Mesenchymal stem cell (in vitro differentiated cells and primary cell): ENCODE measurements at regions not wholly inside any gene's neighbourhood (a gene's known extent, or its start where the extent isn't known, plus 50 kb on each side); places are given as distances from the start of the nearest gene placed in this dataset.

Source experiments
- DNase-seq: peaks from one replicate; pipeline ENCODE4 v3.0.0-alpha.2; 2013
- H2AFZ ChIP-seq: one replicate; pipeline ENCODE4 v1.6.1; 2013; ENCODE audit warnings: low read depth, mild to moderate bottlenecking, control low read depth, inconsistent platforms, low read length, moderate library complexity
- H2AK5ac ChIP-seq: 2 replicates; pipeline ENCODE4 v1.6.1; 2013; ENCODE audit warnings: low read length, moderate library complexity, mild to moderate bottlenecking, inconsistent platforms; ENCODE audit not compliant: severe bottlenecking
- H2BK120ac ChIP-seq: one replicate; pipeline ENCODE4 v1.6.1; 2013; ENCODE audit warnings: low read depth, mild to moderate bottlenecking, inconsistent platforms, low read length, moderate library complexity
- H2BK12ac ChIP-seq, 2 experiments: one replicate each; pipeline ENCODE4 v1.6.1; 2013; ENCODE audit warnings: inconsistent platforms in 2 of 2, low read length in 2 of 2, mild to moderate bottlenecking in 2 of 2, moderate library complexity in 2 of 2, control low read depth in 1 of 2
- H2BK15ac ChIP-seq: one replicate; pipeline ENCODE4 v1.6.1; 2013; ENCODE audit warnings: mild to moderate bottlenecking, low read depth, inconsistent platforms; ENCODE audit not compliant: poor library complexity, severe bottlenecking
- H2BK5ac ChIP-seq: 2 replicates; pipeline ENCODE4 v1.6.1; 2013; ENCODE audit warnings: low read depth, mild to moderate bottlenecking, low read length, control low read depth, inconsistent platforms; ENCODE audit not compliant: poor library complexity, severe bottlenecking
- H3K14ac ChIP-seq, 2 experiments: one replicate each; pipeline ENCODE4 v1.6.1; 2013; ENCODE audit warnings: inconsistent platforms in 2 of 2, low read length in 2 of 2, control low read depth in 1 of 2, mild to moderate bottlenecking in 1 of 2, moderate library complexity in 1 of 2
- H3K18ac ChIP-seq, 2 experiments: one replicate each; pipeline ENCODE4 v1.6.1; 2013; ENCODE audit warnings: inconsistent platforms in 2 of 2, low read length in 2 of 2, control low read depth in 1 of 2, low read depth in 1 of 2, mild to moderate bottlenecking in 1 of 2
- H3K23ac ChIP-seq, 2 experiments: one replicate each; pipeline ENCODE4 v1.6.1; 2013; ENCODE audit warnings: inconsistent platforms in 2 of 2, low read length in 2 of 2, mild to moderate bottlenecking in 2 of 2, moderate library complexity in 2 of 2, control low read depth in 1 of 2
- H3K27ac ChIP-seq: 2 replicates; pipeline ENCODE4 v1.5.1; 2013; ENCODE audit warnings: mild to moderate bottlenecking, moderate library complexity, low read length, control low read depth, inconsistent platforms; ENCODE audit not compliant: poor library complexity, severe bottlenecking
- H3K27me3 ChIP-seq, 2 experiments: 2 replicates each; pipeline versions ENCODE4 v1.6.1 to v1.7.0; 2013; ENCODE audit warnings: low read length in 2 of 2, mild to moderate bottlenecking in 2 of 2, moderate library complexity in 2 of 2, control low read depth in 1 of 2, inconsistent platforms in 1 of 2; ENCODE audit not compliant: control insufficient read depth in 1 of 2, insufficient read depth in 1 of 2
- H3K36me3 ChIP-seq, 2 experiments: 2 replicates each; pipeline versions ENCODE4 v1.6.1 to v1.7.0; 2013; ENCODE audit warnings: low read length in 2 of 2, control low read depth in 1 of 2, inconsistent platforms in 1 of 2, low read depth in 1 of 2, mild to moderate bottlenecking in 1 of 2; ENCODE audit not compliant: insufficient read depth in 2 of 2, control insufficient read depth in 1 of 2
- H3K4ac ChIP-seq, 2 experiments: one replicate each; pipeline ENCODE4 v1.6.1; 2013; ENCODE audit warnings: inconsistent platforms in 2 of 2, low read length in 2 of 2, mild to moderate bottlenecking in 2 of 2, moderate library complexity in 2 of 2, control low read depth in 1 of 2, low read depth in 1 of 2
- H3K4me1 ChIP-seq: 2 replicates; pipeline ENCODE4 v1.6.1; 2013; ENCODE audit warnings: low read depth, low read length, control low read depth; ENCODE audit not compliant: control insufficient read depth, insufficient read depth
- H3K4me2 ChIP-seq: 2 replicates; pipeline ENCODE4 v1.6.1; 2013; ENCODE audit warnings: low read length, mild to moderate bottlenecking, inconsistent platforms; ENCODE audit not compliant: poor library complexity, severe bottlenecking
- H3K4me3 ChIP-seq, 2 experiments: 2 replicates each; pipeline versions ENCODE4 v1.5.1 to v1.7.0; 2013; ENCODE audit warnings: low read length in 2 of 2, mild to moderate bottlenecking in 2 of 2, control low read depth in 1 of 2, low read depth in 1 of 2; ENCODE audit not compliant: insufficient read depth in 1 of 2
- H3K79me1 ChIP-seq: replicated peaks from 2 replicates; pipeline ENCODE4 v1.6.1; 2013; ENCODE audit warnings: mild to moderate bottlenecking, control low read depth, low read length, inconsistent platforms; ENCODE audit not compliant: poor library complexity, severe bottlenecking
- H3K9ac ChIP-seq: 2 replicates; pipeline ENCODE4 v1.7.0; 2013; ENCODE audit warnings: mild to moderate bottlenecking, low read length, moderate library complexity
- H3K9me3 ChIP-seq: 2 replicates; pipeline ENCODE4 v1.7.0; 2013; ENCODE audit warnings: mild to moderate bottlenecking, low read length; ENCODE audit not compliant: control insufficient read depth
- H4K8ac ChIP-seq: one replicate; pipeline ENCODE4 v1.6.1; 2013; ENCODE audit warnings: inconsistent platforms, mild to moderate bottlenecking, low read length, moderate library complexity
- H4K91ac ChIP-seq: one replicate; pipeline ENCODE4 v1.6.1; 2013; ENCODE audit warnings: mild to moderate bottlenecking, low read length, inconsistent platforms
- WGBS: methylation state at CpG from one replicate; pipeline ENCODE4 v1.1.7; 2013; ENCODE audit warnings: mixed read lengths; 5-methylcytosine and 5-hydroxymethylcytosine counted together

DNA sequence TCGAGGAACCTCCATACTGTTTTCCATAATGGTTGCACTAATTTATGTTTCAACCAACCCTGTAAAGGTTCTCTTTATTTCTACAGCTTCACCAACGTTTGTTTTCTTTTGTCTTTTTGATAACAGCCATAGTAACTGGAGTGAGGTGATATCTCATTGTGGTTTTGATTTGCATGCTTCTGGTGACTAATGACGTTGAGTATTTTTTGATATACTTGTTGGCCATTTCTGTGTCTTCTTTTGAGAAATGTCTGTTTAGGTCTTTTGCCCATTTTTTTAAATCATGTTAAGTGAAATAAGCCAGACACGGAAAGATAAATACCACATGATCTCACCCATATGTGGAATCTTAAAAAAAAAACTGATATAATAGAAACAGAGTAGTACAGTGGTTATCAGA, 74.8 kb upstream of the SMIM21 start:
- no peak overlapping the region for H2AK5ac ChIP-seq
- H2BK120ac ChIP-seq, result no peak overlapping the region
- no peak overlapping the region for H4K8ac ChIP-seq
- no peaks in the 10 kb centered on the region for H3K27me3 ChIP-seq
- no peak overlapping the region for H3K14ac ChIP-seq
- no peaks in the 10 kb centered on the region for H3K36me3 ChIP-seq
- no peak overlapping the region for H3K9ac ChIP-seq
- WGBS, result 83% methylated on average over 2 of the region's 4 CpGs
- H3K23ac ChIP-seq, result no peak overlapping the region
- no peaks in the 10 kb centered on the region for H3K79me1 ChIP-seq
- H2BK15ac ChIP-seq, result no peak overlapping the region
- H4K91ac ChIP-seq, result no peak overlapping the region
- no peak overlapping the region for H3K18ac ChIP-seq
- no peaks in the 10 kb centered on the region for H3K4me1 ChIP-seq
- H3K27ac ChIP-seq, result no peak overlapping the region
- no peak overlapping the region for H3K4me3 ChIP-seq
- H3K4me2 ChIP-seq, result no peak overlapping the region
- no peak overlapping the region for H2BK12ac ChIP-seq
- no peaks in the 10 kb centered on the region for H3K9me3 ChIP-seq
- H3K4ac ChIP-seq, result no peak overlapping the region
- no peak for DNase-seq
- no peak overlapping the region for H2AFZ ChIP-seq
- no peak overlapping the region for H2BK5ac ChIP-seq

DNA sequence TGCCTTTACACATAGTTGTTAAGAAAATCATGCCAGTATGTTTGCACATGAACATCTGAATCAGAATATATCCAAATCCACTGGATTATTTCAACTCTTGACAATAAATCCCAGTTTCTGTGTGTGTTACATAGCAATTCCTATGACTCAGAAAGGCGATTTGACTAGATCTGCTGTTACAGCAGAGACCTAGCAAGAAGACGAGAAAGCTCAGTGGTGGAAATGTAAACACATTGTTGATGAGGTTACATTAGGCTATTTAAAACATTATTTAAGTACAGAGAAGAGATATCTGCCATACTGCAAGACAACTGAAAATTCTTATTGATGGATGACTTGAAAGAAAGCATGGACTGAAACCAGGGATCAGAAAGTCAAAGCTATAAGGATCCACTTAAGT, 73.0 kb upstream of the SMIM21 start:
- peak; percentile 79 for DNase-seq
- H3K14ac ChIP-seq, result no peak overlapping the region
- H3K27ac ChIP-seq, result no peak overlapping the region
- no peak overlapping the region for H3K23ac ChIP-seq
- H2BK120ac ChIP-seq, result no peak overlapping the region
- no peaks in the 10 kb centered on the region for H3K36me3 ChIP-seq
- H3K4me1 ChIP-seq, result no peaks in the 10 kb centered on the region
- H3K27me3 ChIP-seq, result no peaks in the 10 kb centered on the region
- H3K9ac ChIP-seq, result no peak overlapping the region
- H2BK5ac ChIP-seq, result no peak overlapping the region
- no peak overlapping the region for H4K91ac ChIP-seq
- H3K4me3 ChIP-seq, result no peak overlapping the region
- H3K4me2 ChIP-seq, result no peak overlapping the region
- no peak overlapping the region for H2BK12ac ChIP-seq
- no peak overlapping the region for H2AK5ac ChIP-seq
- H3K18ac ChIP-seq, result no peak overlapping the region
- H3K9me3 ChIP-seq, result no peaks in the 10 kb centered on the region
- H2AFZ ChIP-seq, result no peak overlapping the region
- no peak overlapping the region for H2BK15ac ChIP-seq
- no peak overlapping the region for H3K4ac ChIP-seq
- WGBS, result 0% methylated on average over 1 of the region's 2 CpGs
- H4K8ac ChIP-seq, result no peak overlapping the region
- no peaks in the 10 kb centered on the region for H3K79me1 ChIP-seq

DNA sequence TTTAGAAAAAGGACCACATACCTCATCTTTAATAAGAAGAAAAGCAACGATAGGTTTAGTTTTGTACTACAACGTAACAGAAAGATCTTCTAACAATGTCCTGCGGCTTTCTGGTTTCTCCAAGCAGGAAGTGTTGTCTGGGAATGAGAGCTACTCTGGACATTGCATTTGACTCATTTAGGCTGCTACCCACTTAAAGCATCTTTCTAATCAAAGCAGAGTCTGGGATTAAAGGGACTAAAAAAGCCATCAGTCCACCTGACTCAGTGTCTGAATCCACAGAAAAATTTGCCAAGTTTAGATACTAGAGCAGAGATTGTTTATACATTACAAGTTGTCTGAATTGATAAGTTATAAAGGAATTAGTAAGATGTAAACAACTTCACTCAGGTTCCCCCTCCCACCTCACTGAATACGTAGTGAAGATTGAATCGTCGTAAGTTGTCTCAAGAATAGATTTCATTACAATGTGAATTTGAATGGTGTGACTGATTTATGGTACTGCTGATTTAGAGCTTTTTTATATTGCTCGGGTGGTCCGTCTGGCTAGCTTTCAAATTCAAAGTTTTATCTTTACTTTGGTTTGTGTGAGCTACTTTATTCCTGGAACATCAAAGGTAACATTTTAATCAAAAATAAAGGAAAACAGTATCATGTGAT, 70.2 kb upstream of the SMIM21 start:
- DNase-seq, result no peak
- no peak overlapping the region for H3K9ac ChIP-seq
- H4K91ac ChIP-seq, result no peak overlapping the region
- 48% methylated on average over 5 of the region's 8 CpGs for WGBS
- no peak overlapping the region for H2BK12ac ChIP-seq
- no peaks in the 10 kb centered on the region for H3K79me1 ChIP-seq
- no peak overlapping the region for H2AFZ ChIP-seq
- H3K27me3 ChIP-seq, result no peaks in the 10 kb centered on the region
- H3K14ac ChIP-seq, result no peak overlapping the region
- no peak overlapping the region for H2BK15ac ChIP-seq
- H3K23ac ChIP-seq, result no peak overlapping the region
- H3K4ac ChIP-seq, result no peak overlapping the region
- no peaks in the 10 kb centered on the region for H3K9me3 ChIP-seq
- no peak overlapping the region for H3K27ac ChIP-seq
- no peak overlapping the region for H4K8ac ChIP-seq
- no peak overlapping the region for H3K4me3 ChIP-seq
- no peak overlapping the region for H2BK120ac ChIP-seq
- H2BK5ac ChIP-seq, result no peak overlapping the region
- no peak overlapping the region for H3K4me2 ChIP-seq
- H3K4me1 ChIP-seq, result no peaks in the 10 kb centered on the region
- no peak overlapping the region for H2AK5ac ChIP-seq
- H3K36me3 ChIP-seq, result no peaks in the 10 kb centered on the region
- H3K18ac ChIP-seq, result no peak overlapping the region

DNA sequence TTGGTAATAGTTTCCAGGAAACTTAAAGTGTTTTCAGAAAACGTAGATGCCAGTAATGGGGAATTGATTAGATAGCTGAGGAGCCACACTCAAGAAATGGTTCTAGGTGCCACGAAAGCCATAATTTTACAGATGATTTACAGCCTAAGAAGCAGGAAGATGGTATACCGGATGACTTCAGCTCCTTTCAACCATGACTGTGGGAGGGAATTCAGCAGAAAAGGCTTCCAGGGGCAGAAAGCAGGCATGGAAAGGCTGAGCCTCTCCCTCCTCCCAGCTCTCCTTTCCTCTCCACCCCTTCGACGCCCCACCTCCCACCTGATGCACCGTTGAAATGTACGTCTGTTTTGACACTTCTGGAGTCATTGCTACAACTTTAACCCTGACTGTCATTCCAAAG, 68.6 kb upstream of the SMIM21 start:
- Histone ChIP-seq H4K91ac (no peak overlapping the region), H2BK120ac (no peak overlapping the region), H2BK5ac (no peak overlapping the region), H2BK12ac (no peak overlapping the region), H3K27me3 (no peaks in the 10 kb centered on the region), H3K36me3 (no peaks in the 10 kb centered on the region), H3K79me1 (no peaks in the 10 kb centered on the region), H3K18ac (no peak overlapping the region), H3K9me3 (no peaks in the 10 kb centered on the region), H3K4ac (no peak overlapping the region), H2AK5ac (no peak overlapping the region), H2BK15ac (no peak overlapping the region), H3K23ac (no peak overlapping the region), H3K4me2 (no peak overlapping the region), H3K27ac (no peak overlapping the region), H3K4me1 (no peaks in the 10 kb centered on the region), H2AFZ (no peak overlapping the region), H3K9ac (no peak overlapping the region), H4K8ac (no peak overlapping the region), H3K14ac (no peak overlapping the region), H3K4me3 (no peak overlapping the region)
- 93% methylated on average over 4 of the region's 7 CpGs for WGBS
- no peak for DNase-seq
